Liver (tissue), 3 donors: ENCODE measurements at regions not wholly inside any gene's neighbourhood (a gene's known extent, or its start where the extent isn't known, plus 50 kb on each side); places are given as distances from the start of the nearest gene placed in this dataset.

Source experiments
- EGR1 ChIP-seq, 2 donors: IDR thresholded peaks; 2 replicates each; pipeline ENCODE4 v1.6.1; 2016 to 2018; ENCODE audit warnings: antibody characterized with exemption in 2 of 2, low read depth in 2 of 2
- FOXA1 ChIP-seq: IDR thresholded peaks from 2 replicates; pipeline ENCODE4 v1.6.1; 2016; ENCODE audit warnings: antibody characterized with exemption
- GABPA ChIP-seq, 2 donors: IDR thresholded peaks in 1 of 2; conservative IDR thresholded peaks in 1 of 2; 2 replicates each; pipeline ENCODE4 v1.6.1; 2016; ENCODE audit warnings: antibody characterized with exemption in 2 of 2, mild to moderate bottlenecking in 1 of 2, moderate library complexity in 1 of 2
- HNF4A ChIP-seq, 2 donors: conservative IDR thresholded peaks; 2 replicates each; pipeline ENCODE4 v1.6.1; 2016; ENCODE audit warnings: antibody characterized with exemption in 2 of 2, mild to moderate bottlenecking in 2 of 2
- JUND ChIP-seq, 2 donors: IDR thresholded peaks; 2 replicates each; pipeline ENCODE4 v1.6.1; 2016; ENCODE audit warnings: antibody characterized with exemption in 2 of 2
- NR2F2 ChIP-seq: IDR thresholded peaks from 2 replicates; pipeline ENCODE4 v1.6.1; 2016; ENCODE audit warnings: antibody characterized with exemption
- RAD21 ChIP-seq, 2 donors: IDR thresholded peaks; 2 replicates each; pipeline ENCODE4 v1.6.1; 2016; ENCODE audit warnings: antibody characterized with exemption in 2 of 2, mild to moderate bottlenecking in 2 of 2
- REST ChIP-seq: IDR thresholded peaks from 2 replicates; pipeline ENCODE4 v1.6.1; 2016; ENCODE audit warnings: antibody characterized with exemption, mild to moderate bottlenecking
- SP1 ChIP-seq: IDR thresholded peaks from 2 replicates; pipeline ENCODE4 v1.6.1; 2018; ENCODE audit warnings: antibody characterized with exemption, mild to moderate bottlenecking
- YY1 ChIP-seq: IDR thresholded peaks from 2 replicates; pipeline ENCODE4 v1.6.1; 2016; ENCODE audit warnings: antibody characterized with exemption, mild to moderate bottlenecking
- TF ChIP-seq, protein P1 (sequence below): fragments of 150-350 bp; IDR thresholded peaks from 2 replicates; pipeline ENCODE4 v1.5.1; 2017; ENCODE audit warnings: improper control_type of control experiment, low read depth, low read length; ENCODE audit not compliant: missing input control
- TF ChIP-seq, protein P2 (sequence below): IDR thresholded peaks from 2 replicates; pipeline ENCODE4 v1.6.1; 2016; ENCODE audit warnings: antibody characterized with exemption
- TF ChIP-seq, protein P3 (sequence below): IDR thresholded peaks from 2 replicates; pipeline ENCODE4 v1.6.1; 2016; ENCODE audit warnings: antibody characterized with exemption
- donor health status: healthy.
- donor health status: healthy.

DNA sequence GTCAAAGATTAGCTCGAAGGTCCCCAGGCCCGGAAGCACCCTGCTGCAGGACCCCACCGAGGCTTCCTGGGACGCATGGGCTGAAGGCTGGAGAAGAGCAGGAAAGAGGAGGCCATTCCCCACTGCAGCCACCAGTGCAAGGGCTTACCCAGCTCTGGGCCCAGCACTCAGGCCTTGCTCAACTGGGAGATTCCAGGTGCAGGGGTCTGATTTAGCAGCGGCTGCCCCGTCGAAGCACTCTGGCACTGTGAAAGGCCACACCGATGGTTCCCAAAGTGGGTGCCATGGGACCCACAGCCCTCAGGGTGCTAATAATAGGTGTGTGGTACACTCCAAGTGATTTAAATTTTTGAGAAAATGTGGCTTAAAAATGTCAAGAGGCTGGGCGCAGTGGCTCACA lies 130.9 kb downstream of the OAT start:
- TF ChIP-seq RAD21 (IDR thresholded peaks at IDR 0.05) (no peak), GABPA (IDR thresholded peaks at IDR 0.05 in 1 of 2, conservative IDR thresholded peaks at IDR 0.05 in 1 of 2) (no peak), FOXA1 (no peak), REST (no peak), YY1 (no peak), EGR1 (IDR thresholded peaks at IDR 0.05; ENCODE audit: low read depth in 2 of 2) (no peak), JUND (IDR thresholded peaks at IDR 0.05) (no peak), HNF4A (conservative IDR thresholded peaks at IDR 0.05) (no peak), SP1 (no peak), NR2F2 (no peak)
- TF ChIP-seq, protein P1, sequence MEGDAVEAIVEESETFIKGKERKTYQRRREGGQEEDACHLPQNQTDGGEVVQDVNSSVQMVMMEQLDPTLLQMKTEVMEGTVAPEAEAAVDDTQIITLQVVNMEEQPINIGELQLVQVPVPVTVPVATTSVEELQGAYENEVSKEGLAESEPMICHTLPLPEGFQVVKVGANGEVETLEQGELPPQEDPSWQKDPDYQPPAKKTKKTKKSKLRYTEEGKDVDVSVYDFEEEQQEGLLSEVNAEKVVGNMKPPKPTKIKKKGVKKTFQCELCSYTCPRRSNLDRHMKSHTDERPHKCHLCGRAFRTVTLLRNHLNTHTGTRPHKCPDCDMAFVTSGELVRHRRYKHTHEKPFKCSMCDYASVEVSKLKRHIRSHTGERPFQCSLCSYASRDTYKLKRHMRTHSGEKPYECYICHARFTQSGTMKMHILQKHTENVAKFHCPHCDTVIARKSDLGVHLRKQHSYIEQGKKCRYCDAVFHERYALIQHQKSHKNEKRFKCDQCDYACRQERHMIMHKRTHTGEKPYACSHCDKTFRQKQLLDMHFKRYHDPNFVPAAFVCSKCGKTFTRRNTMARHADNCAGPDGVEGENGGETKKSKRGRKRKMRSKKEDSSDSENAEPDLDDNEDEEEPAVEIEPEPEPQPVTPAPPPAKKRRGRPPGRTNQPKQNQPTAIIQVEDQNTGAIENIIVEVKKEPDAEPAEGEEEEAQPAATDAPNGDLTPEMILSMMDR = no peak
- TF ChIP-seq, protein P2, sequence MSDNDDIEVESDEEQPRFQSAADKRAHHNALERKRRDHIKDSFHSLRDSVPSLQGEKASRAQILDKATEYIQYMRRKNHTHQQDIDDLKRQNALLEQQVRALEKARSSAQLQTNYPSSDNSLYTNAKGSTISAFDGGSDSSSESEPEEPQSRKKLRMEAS = no peak
- TF ChIP-seq, protein P3, sequence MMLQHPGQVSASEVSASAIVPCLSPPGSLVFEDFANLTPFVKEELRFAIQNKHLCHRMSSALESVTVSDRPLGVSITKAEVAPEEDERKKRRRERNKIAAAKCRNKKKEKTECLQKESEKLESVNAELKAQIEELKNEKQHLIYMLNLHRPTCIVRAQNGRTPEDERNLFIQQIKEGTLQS = no peak
